Chondrocyte (in vitro differentiated cells): ENCODE measurements at regions not wholly inside any gene's neighbourhood (a gene's known extent, or its start where the extent isn't known, plus 50 kb on each side); places are given as distances from the start of the nearest gene placed in this dataset.

Source experiments
- DNase-seq: peaks from one replicate; pipeline ENCODE4 v3.0.0; 2021; ENCODE audit warnings: mixed read lengths, low spot score
- H3K27ac Mint-ChIP-seq: one replicate; pipeline ENCODE4 v1.8.0; 2021; ENCODE audit warnings: mild to moderate bottlenecking, moderate library complexity, mixed read lengths; ENCODE audit not compliant: unreplicated experiment
- H3K27me3 Mint-ChIP-seq: 2 replicates; pipeline ENCODE4 v1.8.0; 2021; ENCODE audit warnings: low read depth, mixed read lengths
- H3K36me3 Mint-ChIP-seq: 2 replicates; pipeline ENCODE4 v1.8.0; 2021; ENCODE audit warnings: low read depth, mixed read lengths
- H3K4me1 Mint-ChIP-seq: 2 replicates; pipeline ENCODE4 v1.8.0; 2021; ENCODE audit warnings: low read depth, mild to moderate bottlenecking, mixed read lengths
- H3K4me3 Mint-ChIP-seq: one replicate; pipeline ENCODE4 v1.8.0; 2021; ENCODE audit warnings: mild to moderate bottlenecking, moderate library complexity, mixed read lengths; ENCODE audit not compliant: unreplicated experiment
- H3K9me3 Mint-ChIP-seq: 2 replicates; pipeline ENCODE4 v1.8.0; 2021; ENCODE audit warnings: low read depth, mixed read lengths
- CTCF ChIP-seq: fragments of 200-600 bp; sonication (generic); IDR thresholded peaks from 2 replicates; pipeline ENCODE4 v1.5.0; 2021; ENCODE audit warnings: antibody characterized with exemption, mild to moderate bottlenecking, moderate library complexity

GRCh38 chr15:67957435-67958132 is 96.5 kb upstream of the PIAS1 start:
- DNase-seq: no peak
- no peak overlapping the region for H3K27ac Mint-ChIP-seq
- H3K36me3 Mint-ChIP-seq: peaks cover 1% of the 10 kb centered on the region
- TF ChIP-seq CTCF: no peak
- H3K4me3 Mint-ChIP-seq: no peak overlapping the region
- peaks cover 33% of the 10 kb centered on the region for H3K4me1 Mint-ChIP-seq
- H3K9me3 Mint-ChIP-seq: peaks cover 3% of the 10 kb centered on the region
- H3K27me3 Mint-ChIP-seq: no peaks in the 10 kb centered on the region

- Mint-ChIP-seq H3K4me1 (peaks cover 15% of the 10 kb centered on the region), H3K36me3 (no peaks in the 10 kb centered on the region), H3K27me3 (no peaks in the 10 kb centered on the region), H3K27ac (peak overlapping the region; percentile 57), H3K4me3 (peak overlapping the region; percentile 73), H3K9me3 (peaks cover 4% of the 10 kb centered on the region)
- no peak for TF ChIP-seq CTCF
- DNase-seq: no peak
These were observed 86.2 kb upstream of the PIAS1 start for GRCh38 chr15:67967871-67968431.

DNA sequence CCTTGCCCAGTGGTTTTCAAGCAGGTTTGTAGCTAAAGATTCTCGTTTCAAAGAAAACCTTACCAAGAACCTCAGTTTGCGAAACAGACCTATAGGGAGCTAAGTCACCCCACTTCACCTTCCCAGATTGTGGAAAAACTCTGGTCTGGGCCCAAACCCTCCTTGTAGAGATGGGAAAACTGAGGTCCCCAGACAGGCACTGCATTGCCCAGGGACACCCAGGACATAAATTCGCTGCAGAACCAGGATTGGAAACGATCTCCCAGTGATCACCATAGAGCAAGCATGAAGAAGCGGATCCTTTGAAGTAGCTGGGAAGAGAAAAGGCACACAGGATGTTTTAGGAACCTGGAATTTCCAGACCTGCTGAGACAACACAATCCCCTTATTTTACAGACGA is 85.6 kb upstream of the PIAS1 start:
- H3K4me3 Mint-ChIP-seq: peak overlapping the region; percentile 73

DNA sequence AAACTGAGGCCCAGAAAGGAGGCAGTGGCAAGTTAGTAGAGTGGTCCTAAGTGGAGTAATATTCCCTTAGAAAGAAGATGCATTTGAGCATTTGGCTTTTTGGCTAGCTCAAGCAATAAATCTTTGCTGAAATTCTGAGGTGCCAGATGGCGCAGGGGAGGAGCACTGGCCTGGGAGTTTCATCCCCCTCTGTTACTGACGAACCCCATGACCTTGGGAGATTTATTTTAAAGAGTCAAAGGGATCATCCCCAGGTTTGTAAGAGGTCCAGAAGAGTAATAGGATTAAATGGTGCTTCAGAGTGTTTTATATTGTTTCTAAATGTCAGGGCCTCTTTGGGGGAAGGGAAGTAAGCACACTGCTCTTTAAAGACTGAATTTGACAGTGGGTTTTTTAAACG is 85.1 kb upstream of the PIAS1 start:
- Mint-ChIP-seq H3K36me3 (no peaks in the 10 kb centered on the region), H3K4me3 (no peak overlapping the region), H3K27ac (no peak overlapping the region), H3K4me1 (peaks cover 15% of the 10 kb centered on the region), H3K9me3 (peaks cover 4% of the 10 kb centered on the region), H3K27me3 (no peaks in the 10 kb centered on the region)
- no peak for DNase-seq
- no peak for TF ChIP-seq CTCF

More for the DNA sequence above, 85.6 kb upstream of the PIAS1 start:
- Mint-ChIP-seq H3K9me3 (peaks cover 4% of the 10 kb centered on the region), H3K4me1 (peaks cover 15% of the 10 kb centered on the region), H3K36me3 (no peaks in the 10 kb centered on the region), H3K27me3 (no peaks in the 10 kb centered on the region), H3K27ac (no peak overlapping the region)
- no peak for TF ChIP-seq CTCF
- DNase-seq: no peak

GRCh38 chr15:67969892-67970291 is 84.2 kb upstream of the PIAS1 start:
- H3K9me3 Mint-ChIP-seq: peaks cover 4% of the 10 kb centered on the region
- H3K36me3 Mint-ChIP-seq: no peaks in the 10 kb centered on the region
- peaks cover 15% of the 10 kb centered on the region for H3K4me1 Mint-ChIP-seq
- no peak overlapping the region for H3K4me3 Mint-ChIP-seq
- no peak for DNase-seq
- no peaks in the 10 kb centered on the region for H3K27me3 Mint-ChIP-seq
- no peak overlapping the region for H3K27ac Mint-ChIP-seq
- no peak for TF ChIP-seq CTCF
